Stimulated activated CD4-positive, alpha-beta T cell treated with anti-CD3 and anti-CD28 coated beads, Interleukin-12 subunit alpha, Interleukin-12 subunit beta, amount 100 ng/mL, for 4 hours (primary cell): ENCODE measurements at regions not wholly inside any gene's neighbourhood (a gene's known extent, or its start where the extent isn't known, plus 50 kb on each side); places are given as distances from the start of the nearest gene placed in this dataset.
A peak's percentile ranks its signal among the peaks of the same experiment; 100 is the strongest.
"Not testable (repeated sequence)": the region's sequence is repeated elsewhere in the genome, so short reads cannot be mapped to it uniquely, and the experiment has no call there.

ENCODE experiments used
- DNase-seq: peaks from one replicate; pipeline ENCODE4 v3.0.0-alpha.2; 2020

DNA sequence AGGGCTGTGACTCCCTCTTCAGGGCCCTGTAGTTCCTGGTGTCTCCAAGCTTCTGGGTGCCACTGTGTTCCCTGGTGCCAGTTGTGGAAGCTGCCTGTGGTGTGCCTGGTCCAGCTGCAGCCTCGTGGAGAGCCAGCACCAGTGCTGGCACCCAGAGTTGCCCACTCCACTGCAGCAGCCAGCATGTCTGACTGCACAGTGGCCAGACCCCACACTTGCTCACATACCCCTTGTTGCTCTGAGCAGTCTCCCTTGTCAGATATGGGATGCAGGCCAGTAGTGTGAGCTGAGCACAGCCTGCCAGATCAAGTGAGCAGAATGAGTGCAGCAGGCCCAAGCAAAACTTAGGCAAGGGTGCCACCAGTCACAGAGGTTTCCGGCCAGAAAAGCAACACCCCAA is 108.6 kb downstream of the ZMAT1 start:
- DNase-seq: no peak

DNA sequence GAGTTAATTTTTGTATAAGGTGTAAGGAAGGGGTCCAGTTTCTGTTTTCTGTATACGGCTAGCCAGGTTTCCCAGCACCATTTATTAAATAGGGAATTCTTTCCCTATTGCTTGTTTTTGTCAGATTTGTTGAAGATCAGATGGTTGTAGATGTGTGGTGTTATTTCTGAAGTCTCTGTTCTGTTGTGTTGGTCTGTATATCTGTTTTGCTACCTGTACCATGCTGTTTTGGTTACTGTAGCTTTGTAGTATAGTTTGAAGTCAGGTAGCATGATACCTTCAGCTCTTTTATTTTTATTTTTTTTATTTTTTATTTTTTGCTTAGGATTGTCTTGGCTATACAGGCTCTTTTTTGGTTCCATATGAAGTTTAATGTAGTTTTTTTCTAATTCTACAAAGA is 114.1 kb downstream of the ZMAT1 start:
- not testable (repeated sequence) for DNase-seq

DNA sequence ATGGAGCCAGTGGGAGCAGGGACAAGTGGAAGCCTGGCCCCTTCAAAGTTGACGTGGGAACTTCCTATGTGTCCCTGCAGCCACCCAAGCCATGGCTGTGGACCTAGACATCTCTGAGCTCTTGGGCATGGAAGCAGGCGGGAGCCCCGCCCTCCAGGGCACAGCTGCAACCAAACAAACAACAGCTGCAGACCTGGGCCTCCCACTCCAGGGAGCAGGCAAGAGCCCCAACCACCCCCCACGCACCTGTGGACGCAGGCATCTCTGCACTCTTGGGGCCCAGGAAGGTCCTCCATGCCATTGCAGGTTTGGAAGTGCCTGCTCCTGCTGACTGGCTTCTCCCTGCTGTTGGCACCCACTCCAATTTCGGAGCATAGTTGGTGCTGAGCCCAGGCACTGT is 118.6 kb downstream of the ZMAT1 start:
- no peak for DNase-seq

DNA sequence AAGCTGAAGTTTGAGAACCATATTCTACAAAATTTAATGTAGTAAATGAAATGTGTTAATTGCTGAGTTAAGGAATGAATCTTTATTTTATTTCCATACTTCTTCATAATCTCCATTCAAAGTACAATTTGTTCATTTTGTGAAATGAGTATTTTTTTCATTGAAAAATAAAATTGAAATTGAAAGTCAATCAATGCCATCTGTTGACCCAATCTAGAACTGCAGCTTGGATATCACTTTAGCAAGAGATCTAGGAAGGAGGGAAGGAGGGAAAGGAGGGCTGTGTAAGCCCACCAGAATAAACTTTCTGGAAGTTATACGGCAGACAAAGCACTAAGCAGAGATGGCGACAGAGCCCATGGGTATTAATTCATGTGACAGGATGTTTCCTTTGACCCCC is 128.4 kb downstream of the ZMAT1 start:
- no peak for DNase-seq

DNA sequence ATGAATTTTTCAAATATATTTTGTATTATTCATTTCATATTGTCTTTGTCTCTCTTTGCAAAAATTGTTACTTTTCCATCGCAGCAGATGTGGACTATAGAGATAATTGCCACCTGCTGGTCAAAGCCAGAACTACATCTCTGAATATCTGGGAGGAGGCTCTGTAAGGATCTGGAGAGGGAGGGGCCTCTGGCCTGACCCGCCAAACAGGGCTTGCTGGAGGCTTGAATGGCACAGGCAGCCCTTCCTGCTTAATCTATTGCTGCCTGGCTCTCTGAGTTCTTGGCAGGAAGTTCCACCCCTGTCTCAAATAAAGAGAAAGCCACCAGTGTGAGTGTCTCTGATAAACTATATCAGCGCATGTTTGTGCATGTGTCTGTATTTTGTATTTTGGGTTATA is 132.4 kb downstream of the ZMAT1 start:
- peak; percentile 53 for DNase-seq

DNA sequence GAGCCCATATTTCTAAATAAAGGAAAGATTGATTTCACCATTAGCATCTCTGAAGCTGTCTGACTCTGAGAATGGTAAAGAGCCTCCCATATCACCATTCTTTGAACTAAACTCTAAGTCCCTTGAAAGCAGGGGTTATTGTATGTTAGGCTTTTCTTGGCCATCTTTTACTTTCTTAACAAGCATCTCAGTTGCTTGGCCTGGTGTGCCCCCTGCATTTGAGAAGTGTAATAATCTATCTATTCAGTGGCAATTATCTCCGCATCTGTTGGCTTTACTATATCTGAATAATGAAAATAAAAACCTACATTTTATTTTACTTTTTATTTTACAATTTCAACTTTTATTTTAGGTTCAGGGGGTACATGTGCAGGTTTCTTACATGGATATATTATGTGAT is 128.3 kb upstream of the ARMCX2 start:
- DNase-seq: no peak

DNA sequence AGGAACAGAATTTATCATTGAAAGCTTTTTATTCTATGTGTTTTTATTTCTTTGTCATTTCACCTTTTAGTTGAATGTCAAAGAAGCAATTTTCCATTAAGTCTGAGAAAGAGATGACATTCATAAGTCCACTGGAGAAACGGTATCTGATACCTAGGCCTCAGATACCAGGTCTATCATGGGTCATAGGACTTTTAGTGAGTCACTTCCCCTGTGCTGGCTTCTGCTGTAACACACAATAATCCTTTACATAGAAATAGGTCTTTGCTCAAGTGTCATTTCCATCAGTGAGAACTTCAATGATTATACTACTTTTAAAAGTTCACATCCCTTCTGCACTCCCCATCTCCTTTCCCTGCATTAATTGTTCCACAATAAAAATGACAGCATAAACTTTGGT is 125.5 kb upstream of the ARMCX2 start:
- DNase-seq: no peak

DNA sequence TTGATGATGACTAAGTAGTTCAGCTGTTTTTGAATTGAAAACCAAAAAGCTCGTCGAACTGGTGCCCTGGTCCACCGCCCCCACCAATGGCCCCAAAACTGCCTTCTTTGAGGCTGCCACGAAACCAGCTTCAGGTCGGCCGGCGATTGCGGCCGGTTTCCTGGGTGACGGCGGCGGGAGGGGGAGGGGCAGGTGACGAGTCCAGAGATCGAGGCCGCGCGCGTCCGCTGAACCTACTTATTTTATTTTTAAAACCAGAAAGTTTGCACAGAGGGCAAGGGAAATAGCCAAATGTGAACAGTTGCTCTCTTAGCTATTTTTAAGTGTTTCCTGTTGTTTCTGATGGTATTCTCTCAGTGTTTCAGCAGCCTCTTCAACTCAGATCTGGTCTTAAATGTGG is 120.8 kb upstream of the ARMCX2 start:
- not testable (repeated sequence) for DNase-seq

DNA sequence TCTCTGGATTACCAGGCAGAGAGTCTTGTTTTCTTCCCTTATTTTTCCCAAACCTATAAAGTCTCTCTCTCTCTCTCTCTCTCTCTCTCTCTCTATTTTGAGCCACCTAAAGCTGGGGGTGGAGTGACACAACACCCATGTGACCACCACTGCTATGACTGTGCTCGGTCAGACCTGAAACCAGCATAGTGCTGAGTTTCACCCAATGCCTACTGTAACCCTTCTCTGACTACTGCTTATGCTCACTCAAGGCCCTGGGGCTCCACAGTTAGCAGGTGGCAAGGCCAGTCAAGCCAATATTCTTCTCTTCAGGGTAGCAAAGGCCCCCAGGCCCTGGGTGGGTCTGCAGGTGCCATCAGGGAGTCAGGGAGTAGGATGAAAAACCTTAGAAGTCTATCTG is 114.7 kb upstream of the ARMCX2 start:
- DNase-seq: no peak

DNA sequence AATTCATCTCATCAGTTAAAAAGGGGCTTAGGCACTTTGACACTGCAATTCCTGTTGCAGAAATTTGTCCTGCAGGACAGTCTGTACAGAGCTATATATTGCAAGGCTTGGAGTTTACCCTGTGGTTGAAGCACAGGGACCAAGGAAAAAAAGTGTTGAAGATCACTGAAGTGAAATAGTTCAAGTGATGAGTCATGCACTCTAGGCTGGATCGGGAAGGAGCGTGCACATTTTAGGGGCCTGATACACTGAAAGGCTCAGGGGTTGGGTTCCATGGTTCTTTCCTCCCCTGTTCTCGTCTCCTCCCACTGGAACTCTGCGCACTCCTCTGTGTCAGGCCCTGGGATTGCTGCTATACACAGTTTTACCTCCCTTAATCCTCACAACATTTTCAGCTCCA is 104.9 kb upstream of the ARMCX2 start:
- no peak for DNase-seq

DNA sequence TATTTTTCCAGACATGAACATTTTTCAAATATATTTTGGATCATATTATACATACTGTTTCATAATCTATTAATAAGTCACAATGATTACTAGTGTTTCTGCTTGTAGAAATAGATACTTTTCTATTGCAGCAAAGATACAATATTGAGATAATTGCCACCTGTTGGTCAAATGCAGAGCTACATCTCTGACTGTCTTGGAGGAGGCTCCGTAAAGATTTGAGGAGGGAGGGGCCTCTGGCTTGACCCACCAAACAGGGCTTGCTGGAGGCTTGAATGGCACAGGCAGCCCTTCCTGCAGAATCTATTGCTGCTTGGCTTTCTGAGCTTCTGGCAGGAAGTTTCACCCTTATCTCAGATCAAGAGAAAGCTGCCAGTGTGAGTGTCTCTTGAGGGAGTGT is 99.3 kb upstream of the ARMCX2 start:
- peak; percentile 0 for DNase-seq

DNA sequence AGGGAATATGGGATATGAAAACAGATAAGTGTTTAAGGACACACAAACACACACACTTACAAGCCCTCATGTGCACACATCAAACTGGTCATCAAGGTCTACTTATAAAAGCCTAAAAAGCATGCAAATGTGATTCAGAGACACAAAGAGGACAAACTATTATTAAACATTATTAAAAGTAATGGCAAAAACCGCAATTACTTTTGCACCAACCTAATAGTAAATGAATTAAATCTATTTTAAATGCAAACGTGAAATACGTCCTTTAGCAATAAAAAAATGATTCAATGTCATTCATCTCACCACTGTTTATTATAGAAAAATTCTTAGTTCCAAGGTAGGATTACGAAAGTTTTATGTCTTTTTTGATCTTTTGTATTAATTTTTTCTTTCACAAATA is 91.1 kb upstream of the ARMCX2 start:
- no peak for DNase-seq

DNA sequence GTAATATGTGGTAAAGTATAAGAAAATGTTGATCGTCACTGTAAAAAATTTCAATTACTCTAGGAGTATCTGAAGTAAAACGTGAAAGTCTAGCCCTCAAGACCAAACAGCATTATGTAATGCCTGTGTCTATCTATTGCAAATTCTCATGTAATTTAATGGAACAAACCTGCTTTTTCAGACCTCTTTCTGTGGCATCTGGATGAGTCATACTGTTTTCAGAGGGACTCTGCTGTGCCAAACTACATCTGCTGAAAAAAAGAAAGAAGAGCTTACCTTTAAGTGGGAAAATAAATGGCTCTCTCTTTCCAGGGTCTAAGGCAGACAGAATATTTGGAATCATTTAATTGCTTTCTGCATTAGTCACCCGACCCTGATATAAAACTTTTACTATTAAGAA is 89.8 kb upstream of the ARMCX2 start:
- no peak for DNase-seq

DNA sequence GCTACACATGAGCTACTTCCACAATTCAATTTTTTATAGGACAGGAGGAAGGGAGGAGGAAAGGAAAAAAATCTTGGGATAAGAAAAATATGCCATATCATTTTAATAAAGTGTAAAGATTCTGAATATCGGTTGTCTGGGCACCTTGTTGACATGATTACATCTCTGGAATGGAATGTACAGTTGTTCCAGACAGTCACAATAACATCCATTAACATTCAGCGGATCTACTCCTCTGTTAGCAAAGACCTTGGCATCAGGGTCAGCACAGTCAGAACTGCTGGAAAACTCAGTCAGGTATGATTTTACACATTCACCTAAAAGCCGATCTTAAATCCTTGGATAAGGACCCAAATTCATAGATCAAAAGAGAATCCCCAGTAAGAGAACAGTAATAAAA is 85.4 kb upstream of the ARMCX2 start:
- no peak for DNase-seq

DNA sequence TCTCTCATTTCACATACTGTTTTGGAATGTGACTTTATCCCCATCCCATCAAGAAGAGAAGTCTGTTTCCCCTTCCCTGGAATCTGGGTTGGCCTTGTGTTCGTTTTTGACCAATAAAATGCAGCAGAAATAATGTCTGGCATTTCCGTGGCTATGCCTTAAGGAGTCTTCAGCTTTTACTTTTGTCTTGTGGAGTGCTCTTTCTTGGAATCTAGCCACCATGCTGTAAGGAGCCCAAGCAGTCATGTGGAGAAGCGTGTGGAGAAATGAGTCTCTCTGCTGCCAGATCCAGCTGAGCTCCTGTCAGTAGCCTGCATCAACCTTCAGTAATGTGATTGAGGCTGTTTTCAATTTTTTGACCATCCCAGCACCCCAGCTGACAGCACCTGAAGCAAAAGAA is 84.4 kb upstream of the ARMCX2 start:
- DNase-seq: no peak

DNA sequence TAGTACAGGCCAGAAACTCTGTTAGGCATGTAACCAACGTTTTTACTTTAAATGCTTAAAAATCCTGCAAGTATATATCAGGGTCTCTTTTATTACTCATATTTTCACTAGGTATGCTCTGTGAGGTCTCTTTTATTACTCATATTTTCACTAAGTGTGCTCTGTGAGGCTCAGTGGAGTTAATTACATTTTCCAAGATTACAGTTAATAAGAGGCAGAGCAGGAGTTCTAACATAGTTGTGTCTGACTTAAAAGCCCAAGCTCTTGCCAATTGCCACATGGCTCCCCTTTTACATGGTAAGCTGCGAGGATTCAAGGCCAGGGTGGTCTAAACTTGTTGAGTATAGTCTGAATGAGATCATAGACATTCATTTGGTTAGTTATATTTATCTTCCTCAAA is 81.0 kb upstream of the ARMCX2 start:
- no peak for DNase-seq

DNA sequence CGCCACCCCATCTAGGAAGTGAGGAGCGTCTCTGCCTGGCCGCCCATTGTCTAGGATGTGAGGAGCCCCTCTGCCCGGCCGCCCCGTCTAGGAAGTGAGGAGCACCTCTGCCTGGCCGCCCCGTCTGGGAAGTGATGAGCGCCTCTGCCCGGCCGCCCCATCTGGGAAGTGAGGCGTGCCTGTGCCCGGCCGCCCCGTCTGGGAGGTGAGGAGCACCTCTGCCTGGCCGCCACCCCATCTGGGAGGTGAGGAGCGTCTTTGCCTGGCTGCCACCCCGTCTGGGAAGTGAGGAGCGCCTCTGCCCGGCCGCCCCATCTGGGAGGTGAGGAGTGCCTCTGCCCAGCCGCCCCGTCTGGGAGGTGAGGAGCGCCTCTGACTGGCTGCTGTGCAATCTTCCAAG is 79.2 kb upstream of the ARMCX2 start:
- DNase-seq: not testable (repeated sequence)

DNA sequence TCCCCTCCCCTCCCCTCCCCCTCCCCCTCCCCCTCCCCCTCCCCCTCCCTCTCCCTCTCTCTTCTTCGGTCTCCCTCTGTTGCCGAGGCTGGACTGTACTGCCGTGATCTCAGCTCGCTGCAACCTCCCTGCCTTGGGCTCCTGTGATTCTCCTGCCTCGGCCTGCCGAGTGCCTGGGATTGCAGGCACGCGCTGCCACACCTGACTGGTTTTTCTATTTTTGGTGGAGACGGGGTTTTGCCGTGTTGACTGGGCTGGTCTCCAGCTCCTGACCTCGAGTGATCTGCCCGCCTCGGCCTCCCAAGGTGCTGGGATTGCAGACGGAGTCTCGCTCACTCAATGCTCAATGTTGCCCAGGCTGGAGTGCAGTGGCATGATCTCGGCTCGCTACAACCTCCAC is 78.8 kb upstream of the ARMCX2 start:
- DNase-seq: not testable (repeated sequence)

DNA sequence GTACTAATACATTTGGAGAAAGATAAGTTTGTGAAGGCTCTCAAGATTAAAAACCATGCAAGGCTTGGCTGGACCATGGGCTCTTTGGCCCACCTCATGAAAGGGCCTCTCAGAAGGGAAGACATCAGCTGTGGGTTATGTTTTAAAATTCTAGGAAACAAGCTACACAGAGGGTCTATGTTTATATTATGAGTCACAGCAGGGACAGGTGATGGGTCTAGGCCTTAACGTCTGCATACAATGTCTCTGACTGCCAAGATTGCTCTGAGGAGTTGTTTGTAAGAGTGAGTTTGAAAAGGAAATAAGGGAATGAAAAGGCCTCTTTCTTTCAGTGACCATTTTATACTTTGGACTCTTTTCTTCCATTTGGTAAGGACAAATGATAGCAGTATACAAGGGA is 77.0 kb upstream of the ARMCX2 start:
- no peak for DNase-seq

DNA sequence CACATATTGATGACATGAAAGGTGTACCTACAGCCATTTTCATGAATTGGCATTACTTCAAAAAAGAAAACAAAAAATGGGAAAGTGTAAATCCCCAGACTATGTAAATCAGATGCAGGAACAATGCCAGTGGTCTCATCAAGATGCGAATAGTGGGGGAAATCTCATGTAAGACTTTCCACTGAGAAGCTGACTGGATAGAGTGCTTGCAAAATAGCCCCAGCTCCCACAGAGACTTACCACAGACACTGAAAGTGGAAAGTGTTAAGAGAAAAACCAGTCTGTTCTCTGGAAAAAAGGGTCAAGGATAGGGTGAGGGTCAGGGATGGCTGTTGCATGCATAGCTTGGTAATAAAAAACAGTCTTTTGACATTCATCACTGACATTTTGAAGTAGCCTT is 73.2 kb upstream of the ARMCX2 start:
- DNase-seq: no peak

DNA sequence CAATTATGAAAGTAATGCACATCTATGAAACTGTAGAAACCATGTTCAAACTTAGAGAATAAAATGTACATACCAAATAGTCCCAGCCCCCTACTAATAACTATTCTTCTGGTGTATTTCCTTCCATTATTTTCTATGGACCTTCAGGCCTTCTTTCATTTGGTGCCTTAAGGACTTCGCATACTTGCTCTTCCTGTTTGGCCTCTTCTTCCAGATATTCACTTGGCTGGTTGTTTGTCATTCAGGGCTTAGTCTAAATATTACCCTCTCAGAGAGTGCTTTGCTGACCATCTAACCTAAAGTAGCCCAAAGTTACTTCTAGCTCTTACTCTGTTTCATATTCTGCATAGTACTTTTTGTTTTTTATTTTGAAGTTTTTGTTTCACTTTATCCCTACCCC is 70.3 kb upstream of the ARMCX2 start:
- no peak for DNase-seq
